ENCODE measurements at regions not wholly inside any gene's neighbourhood (a gene's known extent, or its start where the extent isn't known, plus 50 kb on each side); places are given as distances from the start of the nearest gene placed in this dataset.

GRCh38 chr13:39233519-39233918, 195.3 kb downstream of the NHLRC3 start:
- DNase-seq (ENCODE audit: low spot score), result no peak
- TF ChIP-seq CTCF (IDR thresholded peaks at IDR 0.05; ENCODE audit: extremely low read depth, missing control alignments), result no peak

GRCh38 chr13:39244561-39245230, 206.4 kb downstream of the NHLRC3 start:
- no peak for TF ChIP-seq CTCF (IDR thresholded peaks at IDR 0.05; ENCODE audit: extremely low read depth, missing control alignments)
- DNase-seq (ENCODE audit: low spot score), result no peak

GRCh38 chr13:39245688-39246087, 207.4 kb downstream of the NHLRC3 start:
- TF ChIP-seq CTCF (IDR thresholded peaks at IDR 0.05; ENCODE audit: extremely low read depth, missing control alignments), result no peak

GRCh38 chr13:39249982-39250381, 211.7 kb downstream of the NHLRC3 start:
- no peak for DNase-seq (ENCODE audit: low spot score)
- TF ChIP-seq CTCF (IDR thresholded peaks at IDR 0.05; ENCODE audit: extremely low read depth, missing control alignments), result no peak

More at GRCh38 chr13:39245688-39246087, 207.4 kb downstream of the NHLRC3 start:
- no peak for DNase-seq (ENCODE audit: low spot score)

- no peak for TF ChIP-seq CTCF (IDR thresholded peaks at IDR 0.05; ENCODE audit: extremely low read depth, missing control alignments)
These were observed 212.2 kb downstream of the NHLRC3 start for GRCh38 chr13:39250440-39250839.

GRCh38 chr13:39251340-39251739, 213.1 kb downstream of the NHLRC3 start:
- DNase-seq (ENCODE audit: low spot score), result no peak
- TF ChIP-seq CTCF (IDR thresholded peaks at IDR 0.05; ENCODE audit: extremely low read depth, missing control alignments), result no peak

More at GRCh38 chr13:39250440-39250839, 212.2 kb downstream of the NHLRC3 start:
- DNase-seq (ENCODE audit: low spot score), result no peak

GRCh38 chr13:39253774-39254173, 215.5 kb downstream of the NHLRC3 start:
- no peak for TF ChIP-seq CTCF (IDR thresholded peaks at IDR 0.05; ENCODE audit: extremely low read depth, missing control alignments)
- DNase-seq (ENCODE audit: low spot score), result no peak
